Esophagus squamous epithelium (tissue), 4 donors: ENCODE measurements at regions not wholly inside any gene's neighbourhood (a gene's known extent, or its start where the extent isn't known, plus 50 kb on each side); places are given as distances from the start of the nearest gene placed in this dataset.

Experiments
- CTCF ChIP-seq, 6 experiments: fragments of 450-650 bp in 4 of 6; fragments of 200-600 bp in 2 of 6; sonication (generic) in 2 of 6; IDR thresholded peaks; one replicate each; pipeline ENCODE4 v1.5.1; 2016 to 2019; ENCODE audit warnings: antibody characterized with exemption in 6 of 6, mild to moderate bottlenecking in 4 of 6, moderate library complexity in 4 of 6
- POLR2A ChIP-seq, 4 donors: fragments of 450-650 bp; IDR thresholded peaks; one replicate each; pipeline ENCODE4 v1.6.1; 2017; ENCODE audit warnings: antibody characterized with exemption in 4 of 4, mild to moderate bottlenecking in 4 of 4, moderate library complexity in 3 of 4

GRCh38 chr15:56835718-56836171, 82.7 kb upstream of the TCF12 start:
- TF ChIP-seq CTCF (IDR thresholded peaks at IDR 0.05) (no peak), POLR2A (IDR thresholded peaks at IDR 0.05) (no peak)
